ENCODE measurements at regions not wholly inside any gene's neighbourhood (a gene's known extent, or its start where the extent isn't known, plus 50 kb on each side); places are given as distances from the start of the nearest gene placed in this dataset.

DNA sequence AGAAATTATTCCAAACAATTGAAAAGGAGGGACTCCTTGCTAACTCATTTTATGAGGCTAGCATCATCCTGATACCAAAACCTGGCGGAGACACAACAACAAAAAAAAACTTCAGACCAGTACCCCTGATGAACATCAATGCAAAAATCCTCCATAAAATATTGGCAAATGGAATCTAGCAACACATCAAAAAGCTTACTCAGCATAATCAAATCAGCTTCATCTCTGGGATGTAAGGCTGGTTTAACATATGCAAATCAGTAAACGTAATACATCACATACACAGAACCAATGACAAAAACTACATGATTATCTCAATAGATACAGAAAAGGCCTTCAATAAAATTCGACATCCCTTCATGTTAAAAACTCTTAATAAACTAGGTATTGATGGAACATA, 440.1 kb downstream of the NUF2 start:
- TF ChIP-seq, protein P1, sequence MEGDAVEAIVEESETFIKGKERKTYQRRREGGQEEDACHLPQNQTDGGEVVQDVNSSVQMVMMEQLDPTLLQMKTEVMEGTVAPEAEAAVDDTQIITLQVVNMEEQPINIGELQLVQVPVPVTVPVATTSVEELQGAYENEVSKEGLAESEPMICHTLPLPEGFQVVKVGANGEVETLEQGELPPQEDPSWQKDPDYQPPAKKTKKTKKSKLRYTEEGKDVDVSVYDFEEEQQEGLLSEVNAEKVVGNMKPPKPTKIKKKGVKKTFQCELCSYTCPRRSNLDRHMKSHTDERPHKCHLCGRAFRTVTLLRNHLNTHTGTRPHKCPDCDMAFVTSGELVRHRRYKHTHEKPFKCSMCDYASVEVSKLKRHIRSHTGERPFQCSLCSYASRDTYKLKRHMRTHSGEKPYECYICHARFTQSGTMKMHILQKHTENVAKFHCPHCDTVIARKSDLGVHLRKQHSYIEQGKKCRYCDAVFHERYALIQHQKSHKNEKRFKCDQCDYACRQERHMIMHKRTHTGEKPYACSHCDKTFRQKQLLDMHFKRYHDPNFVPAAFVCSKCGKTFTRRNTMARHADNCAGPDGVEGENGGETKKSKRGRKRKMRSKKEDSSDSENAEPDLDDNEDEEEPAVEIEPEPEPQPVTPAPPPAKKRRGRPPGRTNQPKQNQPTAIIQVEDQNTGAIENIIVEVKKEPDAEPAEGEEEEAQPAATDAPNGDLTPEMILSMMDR (IDR thresholded peaks at IDR 0.05): no peak
- TF ChIP-seq SMC3 (IDR thresholded peaks at IDR 0.05; ENCODE audit: low read depth, low read length) (no peak), POLR2AphosphoS5 (IDR thresholded peaks at IDR 0.05; ENCODE audit: low read depth, low read length) (no peak), TEAD4 (IDR thresholded peaks at IDR 0.05; ENCODE audit: borderline replicate concordance, insufficient read depth) (no peak), IRF3 (IDR thresholded peaks at IDR 0.05; ENCODE audit: low read depth, low read length) (no peak), TAF1 (IDR thresholded peaks at IDR 0.05; ENCODE audit: borderline replicate concordance, low read depth, low read length) (no peak), REST (IDR thresholded peaks at IDR 0.05; ENCODE audit: low read depth, low read length) (no peak), USF1 (IDR thresholded peaks at IDR 0.05; ENCODE audit: borderline replicate concordance, low read depth) (no peak), EZH2phosphoT487 (IDR thresholded peaks at IDR 0.05; ENCODE audit: borderline replicate concordance, low read depth) (no peak), RFX5 (IDR thresholded peaks at IDR 0.05; ENCODE audit: low read length) (no peak), JUND (IDR thresholded peaks at IDR 0.05) (no peak)

Data from SK-N-SH (cell line).